ENCODE measurements at regions not wholly inside any gene's neighbourhood (a gene's known extent, or its start where the extent isn't known, plus 50 kb on each side); places are given as distances from the start of the nearest gene placed in this dataset.
"Not testable (repeated sequence)": the region's sequence is repeated elsewhere in the genome, so short reads cannot be mapped to it uniquely, and the experiment has no call there.

- DNase-seq: no peak
Measured at GRCh38 chr4:173696011-173696410, 166.0 kb upstream of the HAND2 start.

GRCh38 chr4:173685831-173686210 is 155.8 kb upstream of the HAND2 start:
- DNase-seq: no peak

GRCh38 chr4:173685165-173685830 is 155.3 kb upstream of the HAND2 start:
- peak; percentile 21 for DNase-seq

GRCh38 chr4:173684223-173684622 is 154.2 kb upstream of the HAND2 start:
- no peak for DNase-seq

- DNase-seq: peak; percentile 56
Measured at GRCh38 chr4:173682609-173683008, 152.6 kb upstream of the HAND2 start.

GRCh38 chr4:173680278-173680677 is 150.2 kb upstream of the HAND2 start:
- no peak for DNase-seq

- no peak for DNase-seq
Measured at GRCh38 chr4:173675446-173675845, 145.4 kb upstream of the HAND2 start.

- no peak for DNase-seq
Measured at GRCh38 chr4:173669460-173670179, 139.6 kb upstream of the HAND2 start.

GRCh38 chr4:173661001-173661400 is 131.0 kb upstream of the HAND2 start:
- DNase-seq: no peak

GRCh38 chr4:173656898-173657297 is 126.9 kb upstream of the HAND2 start:
- no peak for DNase-seq

- no peak for DNase-seq
Measured at GRCh38 chr4:173652283-173652931, 122.4 kb upstream of the HAND2 start.

- DNase-seq: no peak
Measured at GRCh38 chr4:173651651-173652282, 121.7 kb upstream of the HAND2 start.

GRCh38 chr4:173647902-173648301 is 117.9 kb upstream of the HAND2 start:
- no peak for DNase-seq

- no peak for DNase-seq
Measured at GRCh38 chr4:173642509-173642908, 112.5 kb upstream of the HAND2 start.

- DNase-seq: no peak
Measured at GRCh38 chr4:173635395-173635794, 105.4 kb upstream of the HAND2 start.

- DNase-seq: no peak
Measured at GRCh38 chr4:173626277-173626676, 96.2 kb upstream of the HAND2 start.

GRCh38 chr4:173618648-173619047 is 88.6 kb upstream of the HAND2 start:
- DNase-seq: not testable (repeated sequence)

GRCh38 chr4:173609158-173609557 is 79.1 kb upstream of the HAND2 start:
- no peak for DNase-seq

GRCh38 chr4:173608632-173609031 is 78.6 kb upstream of the HAND2 start:
- not testable (repeated sequence) for DNase-seq

- DNase-seq: no peak
Measured at GRCh38 chr4:173591760-173592159, 61.7 kb upstream of the HAND2 start.

GRCh38 chr4:173590697-173591096 is 60.7 kb upstream of the HAND2 start:
- no peak for DNase-seq

- DNase-seq: no peak
Measured at GRCh38 chr4:173585876-173586572, 56.0 kb upstream of the HAND2 start.

- no peak for DNase-seq
Measured at GRCh38 chr4:173584506-173584905, 54.5 kb upstream of the HAND2 start.

Data from hindlimb muscle (tissue), 1 donor.